ENCODE measurements at regions not wholly inside any gene's neighbourhood (a gene's known extent, or its start where the extent isn't known, plus 50 kb on each side); places are given as distances from the start of the nearest gene placed in this dataset.

DNA sequence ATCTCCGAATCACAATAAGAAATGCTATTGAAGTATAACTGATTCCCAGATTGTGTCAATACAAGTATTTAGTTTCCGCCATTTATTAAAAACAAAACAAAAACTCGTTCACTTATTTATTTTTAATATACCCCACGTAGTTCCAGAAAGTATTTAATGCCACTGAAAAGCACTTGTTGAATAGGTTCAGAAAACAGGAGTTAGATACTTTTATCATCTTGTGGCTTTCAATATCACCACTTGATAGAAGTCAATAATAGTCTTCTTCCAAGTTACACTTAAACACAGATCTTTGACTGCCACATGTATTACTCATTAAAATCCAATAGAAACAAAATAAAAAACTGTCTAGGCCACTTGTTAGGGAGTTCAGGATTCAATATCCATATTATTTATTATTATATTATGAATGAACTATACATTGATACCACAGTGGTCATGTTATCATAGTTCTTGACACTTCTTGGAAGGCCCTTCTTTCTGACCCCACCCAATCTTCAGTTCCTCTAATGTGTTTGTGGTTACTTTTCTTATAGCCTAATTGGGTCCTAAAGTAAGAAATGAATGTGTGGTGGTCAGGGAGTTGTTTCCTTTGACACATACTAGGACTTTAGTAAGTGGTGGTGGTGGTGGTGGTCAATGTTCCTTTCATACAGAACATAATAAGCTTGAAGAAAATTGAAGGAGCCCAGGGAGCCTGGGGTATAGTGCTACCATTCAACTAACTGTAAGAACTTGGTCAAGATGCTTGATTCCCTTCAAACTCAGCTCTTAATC, 221.3 kb upstream of the ITGA4 start:
- H3K4me3 ChIP-seq (ENCODE audit: low read depth, low read length): no peak overlapping the region
- TF ChIP-seq, protein P1, sequence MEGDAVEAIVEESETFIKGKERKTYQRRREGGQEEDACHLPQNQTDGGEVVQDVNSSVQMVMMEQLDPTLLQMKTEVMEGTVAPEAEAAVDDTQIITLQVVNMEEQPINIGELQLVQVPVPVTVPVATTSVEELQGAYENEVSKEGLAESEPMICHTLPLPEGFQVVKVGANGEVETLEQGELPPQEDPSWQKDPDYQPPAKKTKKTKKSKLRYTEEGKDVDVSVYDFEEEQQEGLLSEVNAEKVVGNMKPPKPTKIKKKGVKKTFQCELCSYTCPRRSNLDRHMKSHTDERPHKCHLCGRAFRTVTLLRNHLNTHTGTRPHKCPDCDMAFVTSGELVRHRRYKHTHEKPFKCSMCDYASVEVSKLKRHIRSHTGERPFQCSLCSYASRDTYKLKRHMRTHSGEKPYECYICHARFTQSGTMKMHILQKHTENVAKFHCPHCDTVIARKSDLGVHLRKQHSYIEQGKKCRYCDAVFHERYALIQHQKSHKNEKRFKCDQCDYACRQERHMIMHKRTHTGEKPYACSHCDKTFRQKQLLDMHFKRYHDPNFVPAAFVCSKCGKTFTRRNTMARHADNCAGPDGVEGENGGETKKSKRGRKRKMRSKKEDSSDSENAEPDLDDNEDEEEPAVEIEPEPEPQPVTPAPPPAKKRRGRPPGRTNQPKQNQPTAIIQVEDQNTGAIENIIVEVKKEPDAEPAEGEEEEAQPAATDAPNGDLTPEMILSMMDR (IDR thresholded peaks at IDR 0.05; ENCODE audit: borderline replicate concordance, insufficient read depth, low read depth, low read length): no peak

DNA sequence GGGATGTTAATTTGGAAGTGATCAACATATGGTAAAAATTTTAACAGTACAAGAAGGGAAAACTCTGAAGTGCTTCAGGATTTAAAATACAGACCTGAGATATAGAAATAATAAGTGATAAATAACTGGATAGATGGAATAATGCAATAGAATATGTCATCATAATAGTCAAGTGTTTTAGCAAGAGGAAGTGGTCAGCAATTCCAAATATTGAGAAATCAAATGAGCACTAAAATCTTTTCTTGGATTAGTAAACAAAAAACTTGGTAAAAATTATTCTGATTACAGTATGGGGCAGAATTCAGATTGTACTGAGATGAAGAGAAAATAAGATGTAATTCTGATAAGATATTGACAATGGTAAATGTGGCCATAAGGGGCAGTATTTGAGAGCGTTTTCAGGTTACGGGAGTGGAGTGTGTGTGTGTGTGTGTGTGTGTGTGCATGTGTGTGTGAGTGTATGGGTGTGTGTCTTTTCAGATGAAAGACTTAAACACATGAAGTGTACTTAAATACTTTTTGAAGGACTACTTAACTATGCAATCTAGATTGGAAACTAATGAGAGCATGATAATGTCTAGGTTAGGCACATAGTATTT, 217.9 kb upstream of the ITGA4 start:
- TF ChIP-seq, protein P1 (IDR thresholded peaks at IDR 0.05; ENCODE audit: borderline replicate concordance, insufficient read depth, low read depth, low read length): no peak

DNA sequence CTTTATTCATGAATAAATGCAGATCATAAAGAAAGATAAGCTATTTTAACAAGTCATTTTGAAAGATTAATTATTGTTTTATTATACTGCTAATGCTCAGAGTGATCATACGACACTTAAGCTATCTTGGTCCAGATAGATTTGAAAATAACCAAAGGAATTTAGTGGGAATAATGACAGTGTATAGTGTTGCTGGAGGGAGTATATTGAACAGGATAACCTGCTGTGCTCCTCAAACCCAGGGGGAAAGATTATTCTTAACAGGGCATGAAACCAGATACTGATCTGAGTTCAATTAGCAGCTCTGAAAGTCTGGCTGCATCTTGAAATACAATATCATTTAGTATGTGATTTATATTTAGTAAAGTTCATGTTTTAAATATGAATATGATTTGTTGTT, 216.3 kb upstream of the ITGA4 start:
- H3K4me3 ChIP-seq (ENCODE audit: low read depth, low read length): no peak overlapping the region
- TF ChIP-seq, protein P1 (IDR thresholded peaks at IDR 0.05; ENCODE audit: borderline replicate concordance, insufficient read depth, low read depth, low read length): no peak

More for the DNA sequence above, 217.9 kb upstream of the ITGA4 start:
- no peak overlapping the region for H3K4me3 ChIP-seq (ENCODE audit: low read depth, low read length)

DNA sequence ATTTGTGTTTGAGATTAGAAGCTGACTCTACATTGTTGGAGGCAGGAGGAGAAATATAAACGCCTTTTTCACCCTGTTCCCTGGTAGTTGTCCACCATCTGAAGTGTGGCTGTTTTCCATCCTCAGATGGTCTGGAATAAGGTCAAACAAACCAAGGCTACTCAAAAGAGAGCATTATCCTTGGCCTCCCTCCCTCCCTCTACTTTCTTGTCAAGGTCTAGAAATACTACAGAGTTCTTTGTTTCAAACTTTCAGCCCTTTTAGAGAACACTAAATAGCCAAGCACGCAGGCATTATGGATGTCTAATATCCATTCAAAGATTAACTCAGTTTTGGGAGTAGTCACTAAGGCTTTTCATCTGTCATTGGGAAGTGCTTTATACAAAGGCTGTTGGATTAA, 215.8 kb upstream of the ITGA4 start:
- TF ChIP-seq, protein P1 (IDR thresholded peaks at IDR 0.05; ENCODE audit: borderline replicate concordance, insufficient read depth, low read depth, low read length): no peak
- H3K4me3 ChIP-seq (ENCODE audit: low read depth, low read length): no peak overlapping the region

DNA sequence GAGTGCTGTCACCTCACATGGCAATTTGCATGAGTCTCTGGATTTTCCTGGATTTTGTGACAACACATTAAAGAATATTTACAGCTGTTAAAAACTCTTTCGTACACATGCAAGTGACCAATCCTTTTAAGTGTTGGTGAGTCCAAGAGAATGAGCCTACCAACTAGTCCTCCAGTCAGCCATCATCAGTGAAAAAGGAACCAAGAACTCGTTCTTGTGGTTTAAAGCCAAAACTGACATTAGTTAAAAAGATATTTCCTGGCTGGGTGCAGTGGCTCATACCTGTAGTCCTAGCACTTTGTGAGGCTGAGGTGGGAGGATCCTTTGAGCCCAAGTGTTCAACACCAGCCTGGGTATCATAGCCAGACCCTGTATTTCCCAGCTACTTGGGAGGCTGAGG, 215.4 kb upstream of the ITGA4 start:
- TF ChIP-seq, protein P1 (IDR thresholded peaks at IDR 0.05; ENCODE audit: borderline replicate concordance, insufficient read depth, low read depth, low read length): no peak
- no peak overlapping the region for H3K4me3 ChIP-seq (ENCODE audit: low read depth, low read length)

DNA sequence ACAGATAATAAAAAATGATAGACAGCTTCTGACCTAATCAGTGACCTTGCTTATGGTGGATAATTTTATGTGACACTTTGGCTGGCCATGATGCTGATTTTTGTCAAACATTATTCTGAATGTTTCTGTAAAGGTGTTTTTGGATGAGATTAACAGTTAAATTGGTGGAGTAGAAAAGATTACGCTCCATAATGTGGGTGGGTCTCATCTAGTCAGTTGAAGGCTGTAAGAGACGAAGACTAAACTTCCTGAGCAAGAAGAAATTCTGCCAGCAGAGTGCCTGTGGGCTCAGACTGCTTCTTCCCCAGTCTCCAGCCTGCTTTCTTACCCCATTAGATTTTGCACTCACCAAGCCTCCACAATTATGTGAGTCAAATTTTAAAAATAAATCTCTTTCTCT, 214.9 kb upstream of the ITGA4 start:
- no peak overlapping the region for H3K4me3 ChIP-seq (ENCODE audit: low read depth, low read length)
- TF ChIP-seq, protein P1 (IDR thresholded peaks at IDR 0.05; ENCODE audit: borderline replicate concordance, insufficient read depth, low read depth, low read length): no peak

DNA sequence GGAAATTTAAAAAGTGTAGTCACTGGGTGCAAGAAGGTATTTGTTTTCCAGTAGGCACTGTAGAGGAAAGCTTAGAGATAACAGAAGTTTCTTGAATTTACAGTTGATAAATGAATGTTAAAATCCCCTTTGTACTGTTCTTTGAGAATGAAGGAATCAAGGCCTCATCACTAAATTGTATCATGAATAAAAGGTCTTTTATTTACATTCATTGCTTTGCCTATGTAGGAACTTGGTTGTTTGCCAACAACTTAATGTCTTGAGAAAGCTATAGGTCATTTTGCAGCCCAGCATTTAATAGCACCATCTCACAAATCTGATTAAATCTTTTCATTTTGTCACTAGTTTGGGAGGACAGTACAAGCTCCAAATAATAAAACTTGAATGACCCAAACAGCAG, 213.9 kb upstream of the ITGA4 start:
- H3K4me3 ChIP-seq (ENCODE audit: low read depth, low read length): no peak overlapping the region
- TF ChIP-seq, protein P1 (IDR thresholded peaks at IDR 0.05; ENCODE audit: borderline replicate concordance, insufficient read depth, low read depth, low read length): no peak

Data from GM12875 (cell line).